Stomach smooth muscle (tissue), 2 donors: ENCODE measurements at regions not wholly inside any gene's neighbourhood (a gene's known extent, or its start where the extent isn't known, plus 50 kb on each side); places are given as distances from the start of the nearest gene placed in this dataset.

Experiments
- H3K27ac ChIP-seq: one replicate; pipeline ENCODE4 v1.7.0; 2013; ENCODE audit warnings: mild to moderate bottlenecking, low read length, inconsistent platforms
- H3K27me3 ChIP-seq, 2 donors: one replicate each; pipeline ENCODE4 v1.7.0; 2013; ENCODE audit warnings: low read length in 2 of 2; ENCODE audit not compliant: insufficient read depth in 2 of 2, control insufficient read depth in 1 of 2
- H3K36me3 ChIP-seq, 2 donors: one replicate each; pipeline ENCODE4 v1.7.0; 2013; ENCODE audit warnings: low read length in 2 of 2; ENCODE audit not compliant: control insufficient read depth in 2 of 2, insufficient read depth in 2 of 2
- H3K4me1 ChIP-seq: one replicate; pipeline ENCODE4 v1.7.0; 2013; ENCODE audit warnings: low read length; ENCODE audit not compliant: control insufficient read depth, insufficient read depth
- H3K4me3 ChIP-seq, 2 donors: one replicate each; pipeline ENCODE4 v1.7.0; 2013; ENCODE audit warnings: low read length in 2 of 2
- H3K9ac ChIP-seq, 2 donors: one replicate each; pipeline ENCODE4 v1.7.0; 2013; ENCODE audit warnings: low read length in 2 of 2, mild to moderate bottlenecking in 1 of 2
- H3K9me3 ChIP-seq, 2 donors: one replicate each; pipeline ENCODE4 v1.7.0; 2013; ENCODE audit warnings: low read length in 2 of 2; ENCODE audit not compliant: control insufficient read depth in 2 of 2
- donor health status: healthy.
- donor health status: Pancreatic carcinoma.

DNA sequence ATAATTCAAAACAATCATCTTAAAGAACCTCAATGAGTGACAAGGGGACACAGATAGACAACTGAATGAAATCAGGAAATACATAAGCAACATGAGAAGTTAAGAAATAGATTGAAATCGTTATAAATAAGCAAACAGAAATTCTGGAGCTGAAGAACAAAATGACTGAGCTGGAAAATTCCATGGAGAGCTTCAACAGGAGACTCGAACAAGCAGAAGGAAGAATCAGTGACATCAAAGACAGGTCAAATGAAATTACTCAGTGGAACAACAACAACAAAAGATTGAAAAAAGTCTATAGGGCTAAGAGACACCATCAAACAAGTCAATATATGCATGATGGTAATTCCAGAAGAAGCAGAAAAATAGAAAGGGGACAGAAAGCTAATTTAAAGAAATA is 89.5 kb upstream of the ALKAL2 start:
- Histone ChIP-seq H3K4me3 (no peak overlapping the region), H3K9me3 (peaks cover 0 to 7% of the 10 kb centered on the region in 2 donors), H3K27ac (no peak overlapping the region), H3K36me3 (no peaks in the 10 kb centered on the region), H3K27me3 (peaks cover 0 to 2% of the 10 kb centered on the region in 2 donors), H3K4me1 (no peaks in the 10 kb centered on the region), H3K9ac (no peak overlapping the region)

DNA sequence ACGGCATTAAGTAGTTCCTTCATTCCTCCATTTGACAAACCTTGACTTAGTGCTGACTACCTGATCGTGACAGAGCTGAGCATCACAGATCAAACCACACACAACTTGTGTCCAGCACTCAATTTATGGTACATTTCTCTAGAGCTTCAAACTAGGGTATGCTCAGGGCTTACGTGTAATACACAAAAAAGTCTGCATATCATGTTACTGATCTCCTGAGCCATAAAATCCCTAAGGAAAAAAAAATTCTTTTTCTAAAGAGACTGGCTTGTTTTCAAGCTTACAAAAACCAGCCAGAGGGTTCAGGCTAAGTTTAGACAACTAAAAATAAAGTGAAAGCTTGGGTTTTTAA is 88.0 kb upstream of the ALKAL2 start:
- Histone ChIP-seq H3K27me3 (peaks cover 0 to 2% of the 10 kb centered on the region in 2 donors), H3K4me3 (no peak overlapping the region), H3K4me1 (no peaks in the 10 kb centered on the region), H3K36me3 (no peaks in the 10 kb centered on the region), H3K27ac (no peak overlapping the region), H3K9ac (no peak overlapping the region), H3K9me3 (peaks cover 1 to 7% of the 10 kb centered on the region in 2 donors)

DNA sequence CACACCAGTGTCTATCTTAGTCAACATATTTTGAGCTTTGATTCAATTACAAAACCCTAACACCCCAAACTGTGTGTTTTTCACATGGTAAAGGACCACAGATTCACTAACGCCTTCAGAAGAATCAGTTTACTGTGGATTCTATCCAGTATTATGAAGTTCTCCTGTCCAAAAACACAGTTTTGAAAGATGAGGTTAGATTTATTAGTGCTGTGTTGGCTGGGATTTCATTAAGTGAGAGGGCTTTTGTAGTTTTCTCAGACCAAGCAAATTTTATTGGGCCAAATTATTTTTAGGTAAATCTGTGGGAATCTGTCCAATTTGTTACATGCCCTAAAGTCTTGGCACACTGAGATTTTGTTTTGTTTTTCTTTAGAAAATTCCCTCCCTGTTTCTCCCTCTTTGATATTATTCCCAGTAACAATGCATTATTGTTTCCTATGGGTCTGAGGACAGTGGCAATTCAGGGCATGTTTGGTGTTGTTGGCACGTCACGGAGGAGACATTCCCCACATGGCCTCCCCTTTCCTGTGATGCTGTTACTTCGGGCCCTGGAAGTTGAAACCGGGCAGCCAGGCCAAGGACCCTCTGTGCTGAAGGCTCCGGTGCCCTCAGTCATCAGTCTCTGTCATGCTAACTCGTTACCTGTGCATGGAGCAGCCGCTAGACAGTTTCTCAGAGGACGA is 87.5 kb upstream of the ALKAL2 start:
- Histone ChIP-seq H3K36me3 (no peaks in the 10 kb centered on the region), H3K4me3 (no peak overlapping the region), H3K27ac (no peak overlapping the region), H3K27me3 (peaks cover 0 to 2% of the 10 kb centered on the region in 2 donors), H3K4me1 (no peaks in the 10 kb centered on the region), H3K9ac (no peak overlapping the region), H3K9me3 (peaks cover 4 to 7% of the 10 kb centered on the region in 2 donors)

DNA sequence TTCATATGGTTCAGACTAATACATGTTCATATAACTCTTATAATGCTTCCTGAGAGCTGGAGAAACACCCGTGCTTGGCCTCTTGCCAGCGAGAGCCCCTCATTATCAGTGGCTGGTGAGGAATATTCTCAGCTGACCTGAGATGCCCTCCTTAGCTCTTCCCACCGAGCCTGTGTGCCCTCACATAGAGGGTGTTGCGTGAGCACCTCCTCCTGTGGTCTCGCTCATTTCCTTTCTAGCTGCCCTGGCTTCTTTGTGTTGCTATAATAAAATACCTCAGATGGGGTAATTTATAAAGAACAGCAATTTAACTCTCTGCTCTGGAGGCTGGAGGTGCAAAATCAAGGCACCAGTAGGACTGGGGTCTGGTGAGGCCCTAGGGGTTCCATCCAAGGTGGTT is 80.5 kb upstream of the ALKAL2 start:
- Histone ChIP-seq H3K36me3 (no peaks in the 10 kb centered on the region), H3K4me1 (no peaks in the 10 kb centered on the region), H3K4me3 (no peak overlapping the region), H3K9me3 (peaks cover 0 to 11% of the 10 kb centered on the region in 2 donors), H3K9ac (no peak overlapping the region), H3K27ac (no peak overlapping the region), H3K27me3 (no peaks in the 10 kb centered on the region)

DNA sequence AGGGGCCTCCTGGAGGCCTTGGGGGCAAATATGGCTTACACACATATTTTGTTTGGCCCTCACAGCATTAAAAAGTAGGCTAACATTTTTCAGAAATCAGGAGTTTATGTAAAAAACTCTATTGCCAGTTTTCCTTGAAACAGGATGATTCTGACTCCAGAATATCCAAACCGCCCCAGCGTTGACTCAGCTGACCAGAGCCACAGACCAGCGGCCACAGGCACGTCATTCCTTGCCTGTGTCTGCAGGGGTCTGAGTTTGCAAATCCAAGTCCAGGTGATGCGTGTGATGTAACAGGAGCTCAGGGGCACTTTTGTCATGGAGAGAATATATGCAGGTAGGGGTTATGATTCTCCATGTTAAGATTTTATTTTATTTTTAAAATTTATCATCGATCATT is 79.4 kb upstream of the ALKAL2 start:
- Histone ChIP-seq H3K4me1 (no peaks in the 10 kb centered on the region), H3K27me3 (no peaks in the 10 kb centered on the region), H3K9ac (no peak overlapping the region), H3K27ac (no peak overlapping the region), H3K4me3 (no peak overlapping the region), H3K9me3 (peaks cover 0 to 11% of the 10 kb centered on the region in 2 donors), H3K36me3 (no peaks in the 10 kb centered on the region)

DNA sequence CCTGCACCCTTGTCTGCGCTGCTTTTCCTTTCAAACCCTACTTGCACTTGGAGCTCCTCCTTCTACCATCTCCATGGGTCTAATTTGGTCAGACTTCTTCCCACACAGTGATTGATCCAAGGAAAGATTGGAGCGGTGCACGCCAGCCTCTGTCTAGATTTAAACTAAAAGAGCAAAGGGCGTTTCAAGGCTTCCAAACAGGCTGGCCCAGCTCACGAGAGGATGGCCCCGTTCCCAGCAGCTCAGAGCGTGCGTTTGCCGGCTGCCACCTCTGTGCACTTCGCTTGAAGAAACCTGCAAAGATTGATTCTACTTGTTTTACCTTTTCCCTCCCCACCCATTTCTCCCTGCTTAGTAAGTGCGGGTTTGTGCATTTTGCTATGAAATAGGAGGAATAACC is 78.8 kb upstream of the ALKAL2 start:
- H3K27ac ChIP-seq = no peak overlapping the region
- H3K9me3 ChIP-seq = peaks cover 0 to 11% of the 10 kb centered on the region in 2 donors
- H3K9ac ChIP-seq = no peak overlapping the region
- H3K36me3 ChIP-seq = no peaks in the 10 kb centered on the region
- H3K4me3 ChIP-seq = no peak overlapping the region
- H3K4me1 ChIP-seq = no peaks in the 10 kb centered on the region
- H3K27me3 ChIP-seq = no peaks in the 10 kb centered on the region

DNA sequence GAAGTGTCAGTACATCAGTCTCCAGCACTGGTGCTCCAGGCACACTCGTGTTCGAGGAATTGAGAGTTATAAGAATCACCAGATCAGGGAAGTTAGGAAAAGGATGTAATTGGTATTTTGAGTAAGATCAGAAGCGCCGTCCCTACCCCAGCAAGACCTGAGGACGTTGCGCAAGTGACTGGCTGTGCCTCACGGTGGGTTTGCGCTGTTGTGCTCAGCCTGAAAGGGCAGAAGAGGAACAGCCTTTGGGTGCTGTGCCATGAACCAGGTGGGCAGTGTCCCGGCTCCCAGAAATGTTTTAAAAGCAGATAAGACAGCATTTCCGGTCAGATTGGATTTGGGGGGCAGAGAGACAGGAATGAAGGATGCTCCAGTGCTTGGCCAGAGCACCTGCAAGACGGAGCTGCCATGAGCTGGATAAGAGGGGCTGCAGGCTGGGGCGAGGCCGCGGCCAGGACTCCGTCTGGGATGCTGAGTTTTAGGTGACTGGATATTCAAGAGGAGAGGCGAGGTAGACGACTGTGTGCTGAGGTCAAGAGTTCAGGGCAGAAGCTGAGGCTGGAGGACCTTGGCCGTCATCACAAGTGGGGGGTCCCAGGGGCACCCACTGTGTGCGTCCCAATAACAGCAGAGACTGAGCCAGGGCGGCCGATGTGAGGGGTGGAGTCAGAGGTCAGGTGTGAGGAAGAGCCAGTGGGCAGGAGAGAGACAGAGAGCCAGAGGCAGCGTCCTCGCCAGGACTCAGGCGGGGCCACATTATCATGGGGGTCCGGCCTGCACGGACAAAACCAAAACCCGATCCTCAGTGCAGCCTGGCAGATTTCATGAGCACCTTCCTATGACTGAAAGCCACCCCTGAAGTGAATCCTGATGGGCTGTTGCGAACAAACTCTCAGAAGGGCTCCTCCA is 77.7 kb upstream of the ALKAL2 start:
- Histone ChIP-seq H3K36me3 (no peaks in the 10 kb centered on the region), H3K4me1 (no peaks in the 10 kb centered on the region), H3K9me3 (peaks cover 0 to 7% of the 10 kb centered on the region in 2 donors), H3K27ac (no peak overlapping the region), H3K4me3 (no peak overlapping the region), H3K27me3 (no peaks in the 10 kb centered on the region), H3K9ac (no peak overlapping the region)

DNA sequence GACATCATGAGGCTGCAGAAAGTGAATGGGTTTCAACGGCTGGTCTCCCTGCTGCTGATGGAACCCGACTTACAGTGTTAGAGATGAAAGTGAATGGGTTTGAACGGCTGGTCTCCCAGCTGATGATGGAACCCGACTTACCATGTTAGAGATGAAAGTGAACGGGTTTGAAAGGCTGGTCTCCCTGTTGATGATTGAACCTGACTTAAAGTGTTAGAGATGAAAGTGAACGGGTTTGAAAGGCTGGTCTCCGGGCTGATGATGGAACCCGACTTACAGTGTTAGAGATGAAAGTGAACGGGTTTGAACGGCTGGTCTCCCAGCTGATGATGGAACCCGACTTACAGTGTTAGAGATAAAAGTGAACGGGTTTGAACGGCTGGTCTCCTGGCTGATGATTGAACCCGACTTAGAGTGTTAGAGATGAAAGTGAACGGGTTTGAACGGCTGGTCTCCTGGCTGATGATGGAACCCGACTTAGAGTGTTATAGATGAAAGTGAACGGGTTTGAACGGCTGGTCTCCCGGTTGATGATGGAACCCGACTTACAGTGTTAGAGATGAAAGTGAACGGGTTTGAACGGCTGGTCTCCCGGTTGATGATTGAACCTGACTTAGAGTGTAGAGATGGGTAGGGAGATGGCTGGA is 76.1 kb upstream of the ALKAL2 start:
- Histone ChIP-seq H3K27ac (no peak overlapping the region), H3K36me3 (no peaks in the 10 kb centered on the region), H3K27me3 (no peaks in the 10 kb centered on the region), H3K4me1 (no peaks in the 10 kb centered on the region), H3K9ac (no peak overlapping the region), H3K9me3 (peaks cover 0 to 7% of the 10 kb centered on the region in 2 donors), H3K4me3 (no peak overlapping the region)

DNA sequence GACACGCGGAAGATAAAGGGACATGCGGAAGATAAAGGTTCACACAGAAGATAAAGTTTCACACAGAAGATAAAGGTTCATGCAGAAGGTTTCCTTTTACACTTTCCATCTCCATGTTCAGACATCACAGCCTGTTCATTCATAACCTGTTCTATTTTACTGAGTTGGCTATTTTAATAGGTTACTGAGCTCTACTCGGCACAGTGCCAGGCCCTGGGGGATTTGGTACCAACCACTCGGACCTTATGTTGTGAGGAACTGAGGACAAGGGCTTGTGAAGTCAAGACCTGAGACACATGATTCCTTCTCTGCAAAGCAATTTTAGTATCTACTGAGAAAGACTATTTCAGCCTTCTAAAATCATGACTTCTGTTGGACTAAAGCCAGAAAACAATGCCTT is 75.0 kb upstream of the ALKAL2 start:
- H3K4me1 ChIP-seq = no peaks in the 10 kb centered on the region
- no peaks in the 10 kb centered on the region for H3K36me3 ChIP-seq
- peaks cover 0 to 7% of the 10 kb centered on the region in 2 donors for H3K9me3 ChIP-seq
- H3K4me3 ChIP-seq = no peak overlapping the region
- no peak overlapping the region for H3K27ac ChIP-seq
- no peaks in the 10 kb centered on the region for H3K27me3 ChIP-seq
- no peak overlapping the region for H3K9ac ChIP-seq

DNA sequence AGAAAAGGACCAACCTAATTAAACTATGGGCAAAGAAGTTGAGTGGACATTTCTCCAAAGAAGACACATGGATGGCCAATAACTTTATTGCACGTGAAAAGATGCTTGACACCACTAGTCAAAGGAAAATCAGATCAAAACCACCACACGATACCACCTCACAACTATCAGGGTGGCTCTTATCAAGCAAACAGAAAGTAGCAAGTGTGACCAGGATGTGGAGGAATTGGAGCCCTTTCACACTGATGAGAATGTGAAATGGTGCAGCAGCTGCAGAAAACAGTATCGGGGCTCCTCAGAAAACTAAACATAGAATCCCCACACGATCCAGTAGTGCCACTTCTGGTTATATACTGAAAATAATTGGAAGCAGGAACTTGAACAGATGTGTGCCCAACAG is 72.2 kb upstream of the ALKAL2 start:
- H3K9ac ChIP-seq = no peak overlapping the region
- no peaks in the 10 kb centered on the region for H3K36me3 ChIP-seq
- no peaks in the 10 kb centered on the region for H3K4me1 ChIP-seq
- H3K27ac ChIP-seq = no peak overlapping the region
- H3K27me3 ChIP-seq = peaks cover 4 to 10% of the 10 kb centered on the region in 2 donors
- H3K9me3 ChIP-seq = peaks cover 0 to 4% of the 10 kb centered on the region in 2 donors
- no peak overlapping the region for H3K4me3 ChIP-seq
